UCSD-AML1 (cell line): ENCODE measurements at regions not wholly inside any gene's neighbourhood (a gene's known extent, or its start where the extent isn't known, plus 50 kb on each side); places are given as distances from the start of the nearest gene placed in this dataset.
"Not testable (repeated sequence)": the region's sequence is repeated elsewhere in the genome, so short reads cannot be mapped to it uniquely, and the experiment has no call there.

Experiments used
- DNase-seq: peaks from one replicate; lab custom pipeline; 2025; ENCODE audit not compliant: unreplicated experiment; lab: John Stamatoyannopoulos, UW

DNA sequence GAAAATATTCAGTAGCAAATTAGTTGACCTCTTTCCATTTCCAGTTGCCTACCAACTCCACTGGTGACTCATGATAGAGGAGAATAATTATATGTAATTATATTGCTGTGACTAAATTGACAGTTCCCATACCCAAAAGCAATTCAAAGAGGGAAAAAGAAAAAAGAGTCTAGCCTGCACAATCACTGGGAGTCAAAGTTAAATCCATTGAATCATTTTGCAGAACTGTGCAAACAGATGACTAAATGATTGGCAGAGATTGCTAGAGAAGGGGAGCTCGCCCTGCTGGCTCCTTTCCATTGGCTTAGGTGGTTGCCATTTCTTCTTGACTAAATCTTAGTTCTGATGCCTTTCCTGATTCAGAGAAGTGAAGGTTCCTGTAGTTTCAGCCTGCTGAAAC lies 1228.6 kb upstream of the SORCS1 start:
- DNase-seq: no peak

DNA sequence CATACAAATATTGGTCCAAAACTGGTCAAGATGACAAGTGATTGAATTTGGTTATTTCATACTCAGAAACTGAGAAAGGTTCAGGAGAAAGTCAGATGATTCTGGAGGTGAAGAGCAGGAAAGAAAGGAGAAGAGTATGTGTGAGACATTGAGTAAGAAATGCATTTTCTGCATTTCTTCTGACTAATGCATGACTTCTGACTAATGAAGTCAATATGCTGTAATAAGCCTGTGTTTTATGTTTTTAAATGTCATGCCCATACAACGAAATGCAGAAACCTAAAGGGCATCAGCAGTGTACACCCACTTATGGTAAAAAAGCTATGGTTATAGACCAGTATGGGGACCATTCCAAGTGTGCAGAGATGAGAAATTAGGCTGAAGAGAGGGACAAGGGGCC lies 1227.8 kb upstream of the SORCS1 start:
- no peak for DNase-seq

DNA sequence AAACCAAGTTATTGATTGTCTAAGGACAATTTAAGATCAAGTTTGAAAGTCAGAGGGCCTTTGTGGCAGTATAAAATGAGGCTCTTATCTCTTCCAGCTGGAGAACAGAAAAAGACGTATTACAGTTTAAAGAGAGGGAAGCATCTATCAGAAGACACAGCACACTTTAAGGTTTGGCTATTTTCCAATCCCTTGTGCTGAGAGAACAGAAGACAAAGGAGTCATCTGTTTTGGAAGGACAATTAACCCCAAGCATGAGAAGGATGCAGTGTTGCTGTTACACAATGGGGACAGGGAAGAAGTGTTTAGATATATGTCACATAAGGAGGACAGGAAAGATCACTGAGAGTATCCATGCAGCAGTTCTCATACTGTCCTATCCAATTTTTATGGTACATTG lies 1224.2 kb upstream of the SORCS1 start:
- DNase-seq: no peak

DNA sequence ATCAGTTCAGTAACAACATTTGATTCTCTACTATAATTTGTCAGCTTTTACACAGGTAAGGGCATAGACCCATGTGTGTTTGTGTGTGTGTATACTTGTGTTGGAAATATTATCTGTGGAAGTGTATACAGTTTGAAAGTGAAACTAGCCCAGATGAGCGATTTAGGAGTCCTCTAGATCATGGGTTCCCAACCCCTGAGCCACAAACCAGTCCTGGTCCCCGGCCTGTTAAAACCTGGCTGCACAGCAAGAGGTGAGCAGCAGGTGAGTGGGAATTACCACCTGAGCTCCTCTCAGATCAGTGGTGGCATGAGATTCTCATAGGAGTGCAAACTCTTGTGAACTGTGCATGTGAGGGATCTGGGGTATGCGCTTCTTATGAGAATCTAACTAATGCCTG lies 1221.5 kb upstream of the SORCS1 start:
- DNase-seq: no peak

DNA sequence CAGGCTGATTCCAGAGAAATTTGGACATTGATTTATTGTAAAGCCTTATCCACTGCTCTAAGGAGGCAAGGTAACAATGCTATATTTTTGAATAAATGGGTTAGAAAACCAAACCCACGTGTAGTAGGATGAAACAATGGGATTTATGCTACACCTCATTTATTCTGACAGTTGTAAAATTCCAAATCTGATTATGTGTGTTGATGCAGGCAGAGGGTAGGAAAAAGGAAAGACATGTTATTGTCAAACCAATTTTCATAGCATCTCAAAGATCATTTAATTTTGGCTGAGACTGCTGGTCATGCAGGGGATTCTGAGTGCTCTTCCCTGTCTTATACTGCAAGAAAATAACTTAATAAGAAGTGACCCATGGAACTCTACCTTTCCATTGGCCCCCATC lies 1219.9 kb upstream of the SORCS1 start:
- DNase-seq: no peak

DNA sequence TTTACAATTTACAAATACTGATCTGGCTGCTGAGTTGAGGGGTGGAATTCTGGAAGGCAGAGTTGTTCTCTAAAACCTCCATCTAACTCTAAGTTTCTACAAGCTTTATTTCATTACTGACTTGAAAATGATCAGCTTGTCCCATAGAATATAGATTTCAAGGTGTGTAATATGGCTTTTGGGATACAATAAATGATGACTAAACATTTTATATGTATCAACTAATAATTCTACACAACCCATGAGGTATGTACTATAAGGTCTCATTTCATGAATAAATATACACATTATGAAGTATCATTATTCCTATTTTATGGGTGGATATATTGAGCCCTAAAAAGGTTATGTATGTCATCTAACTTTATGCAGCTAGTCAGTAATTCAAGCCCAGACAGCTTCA lies 1214.3 kb upstream of the SORCS1 start:
- DNase-seq: no peak

- no peak for DNase-seq
Measured at GRCh38 chr10:108375691-108376090, 1211.2 kb upstream of the SORCS1 start.

DNA sequence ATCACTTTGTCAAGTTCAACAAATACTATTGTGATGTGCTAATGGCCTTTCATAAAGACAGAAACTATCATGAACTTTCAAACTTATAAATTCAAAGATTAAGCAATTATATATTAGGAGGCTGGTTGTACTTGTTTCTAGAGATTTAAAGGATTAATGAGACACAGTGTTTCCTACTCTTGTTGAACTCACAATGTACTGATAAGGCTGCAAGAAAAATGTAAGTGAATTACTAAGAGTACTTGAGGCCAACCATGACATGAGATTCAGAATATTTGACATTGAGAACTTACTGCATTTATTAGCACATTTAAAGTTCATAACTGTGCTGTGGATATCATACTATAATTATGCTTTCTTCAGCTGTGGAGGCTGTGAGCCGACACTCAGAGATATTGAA lies 1210.5 kb upstream of the SORCS1 start:
- no peak for DNase-seq

DNA sequence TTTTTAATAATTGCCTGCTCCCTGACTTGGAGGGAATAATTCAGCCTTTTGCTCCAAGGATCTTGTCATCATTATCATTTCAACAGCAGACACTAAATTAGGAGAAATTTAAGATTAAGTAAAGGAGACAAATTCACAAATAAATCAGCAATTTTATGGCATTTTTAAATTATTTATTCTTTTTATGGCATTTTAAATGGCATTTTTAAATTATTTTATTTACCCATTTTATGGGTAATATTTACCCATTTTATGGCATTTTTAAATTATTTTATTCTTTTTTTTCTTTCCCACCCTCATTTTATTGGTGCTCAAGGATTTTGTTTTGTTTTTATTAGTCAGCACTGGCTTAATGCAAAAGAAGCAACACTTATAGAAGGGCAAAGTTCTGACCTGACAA lies 1201.0 kb upstream of the SORCS1 start:
- DNase-seq: no peak

GRCh38 chr10:108363576-108363975 lies 1199.1 kb upstream of the SORCS1 start:
- no peak for DNase-seq

GRCh38 chr10:108362961-108363360 lies 1198.5 kb upstream of the SORCS1 start:
- no peak for DNase-seq

GRCh38 chr10:108362296-108362695 lies 1197.8 kb upstream of the SORCS1 start:
- no peak for DNase-seq

GRCh38 chr10:108360187-108360586 lies 1195.7 kb upstream of the SORCS1 start:
- no peak for DNase-seq

- DNase-seq: no peak
Measured at GRCh38 chr10:108358912-108359311, 1194.4 kb upstream of the SORCS1 start.

DNA sequence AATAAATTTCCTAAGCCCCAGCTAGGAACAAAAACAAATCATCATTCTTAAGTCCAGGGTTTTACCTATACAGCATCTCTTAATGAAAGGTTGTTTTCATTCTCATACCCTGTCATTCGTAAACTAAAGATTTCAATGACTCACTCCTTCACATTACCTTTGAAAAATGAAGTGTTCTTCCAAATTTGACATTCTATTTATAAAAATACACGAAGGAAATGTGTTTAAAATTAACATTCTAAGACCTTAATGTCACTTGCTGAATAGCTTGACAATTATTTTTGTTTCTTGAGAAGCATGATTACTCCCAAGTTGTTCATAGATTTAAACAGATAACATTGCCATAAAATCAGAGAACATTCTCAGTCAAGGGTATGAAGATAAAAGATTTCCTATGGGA lies 1188.3 kb upstream of the SORCS1 start:
- DNase-seq: no peak

GRCh38 chr10:108348215-108348614 lies 1183.7 kb upstream of the SORCS1 start:
- DNase-seq: no peak

DNA sequence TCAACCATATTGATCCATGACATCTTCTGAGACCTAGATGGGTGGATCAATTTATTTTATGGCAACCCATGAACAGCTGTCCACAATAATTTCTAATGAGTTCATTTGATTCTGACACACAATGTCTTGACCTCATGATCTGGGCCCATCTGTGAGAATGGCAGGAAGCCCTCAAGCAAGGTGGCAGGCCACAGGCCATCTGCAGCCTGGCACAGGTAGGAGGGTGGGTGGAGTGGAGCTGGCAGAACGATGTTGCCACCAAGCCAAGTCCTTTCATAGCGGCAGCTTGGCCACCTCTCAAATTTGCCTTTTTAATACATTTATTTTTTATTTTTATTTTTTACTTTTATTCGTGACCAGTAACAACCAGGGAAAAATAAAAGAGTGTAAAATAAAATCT lies 1181.6 kb upstream of the SORCS1 start:
- DNase-seq: no peak

- no peak for DNase-seq
Measured at GRCh38 chr10:108338146-108338545, 1173.6 kb upstream of the SORCS1 start.

DNA sequence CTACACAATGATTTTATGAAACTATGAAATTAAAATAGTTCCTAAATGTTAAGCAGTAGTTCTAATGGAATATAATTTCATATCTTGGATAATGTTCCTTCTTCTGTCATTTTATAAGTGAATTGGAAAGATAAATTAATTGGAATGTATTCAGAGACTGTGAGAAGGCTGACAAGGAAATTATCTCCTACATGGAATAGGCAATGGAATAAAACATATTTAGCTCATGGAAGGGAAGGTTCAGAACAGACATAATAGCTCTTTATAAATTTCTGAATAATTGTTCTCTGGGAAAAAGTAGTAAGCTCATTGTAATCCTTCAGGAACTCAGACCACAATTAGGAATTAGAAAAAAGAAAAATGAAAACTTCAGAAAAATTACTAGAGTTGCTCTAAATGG lies 1172.3 kb upstream of the SORCS1 start:
- no peak for DNase-seq

GRCh38 chr10:108327706-108328105 lies 1163.2 kb upstream of the SORCS1 start:
- DNase-seq: no peak

- DNase-seq: no peak
Measured at GRCh38 chr10:108323274-108323798, 1158.8 kb upstream of the SORCS1 start.

- no peak for DNase-seq
Measured at GRCh38 chr10:108319434-108320222, 1155.1 kb upstream of the SORCS1 start.

- not testable (repeated sequence) for DNase-seq
Measured at GRCh38 chr10:108315636-108316035, 1151.1 kb upstream of the SORCS1 start.
